BE2C (cell line): ENCODE measurements at regions not wholly inside any gene's neighbourhood (a gene's known extent, or its start where the extent isn't known, plus 50 kb on each side); places are given as distances from the start of the nearest gene placed in this dataset.
"Not testable (repeated sequence)": the region's sequence is repeated elsewhere in the genome, so short reads cannot be mapped to it uniquely, and the experiment has no call there.

Experiments used
- DNase-seq: peaks from one replicate; pipeline ENCODE4 v3.0.0-alpha.2; 2020
- H3K27me3 ChIP-seq: fragments of 250-450 bp; sonication (Bioruptor Pico); 2 replicates; pipeline ENCODE4 v1.5.1; 2020; ENCODE audit warnings: mild to moderate bottlenecking
- H3K36me3 ChIP-seq: fragments of 250-450 bp; sonication (Bioruptor Pico); 2 replicates; pipeline ENCODE4 v1.5.1; 2020; ENCODE audit warnings: mild to moderate bottlenecking
- H3K4me1 ChIP-seq: fragments of 250-450 bp; sonication (Bioruptor Pico); 2 replicates; pipeline ENCODE4 v1.5.1; 2020
- H3K4me3 ChIP-seq: 2 replicates; pipeline ENCODE4 v1.5.1; 2011; ENCODE audit warnings: low read depth, low read length
- H3K9me3 ChIP-seq: fragments of 250-450 bp; sonication (Bioruptor Pico); 2 replicates; pipeline ENCODE4 v1.5.1; 2020
- TF ChIP-seq, protein P1 (sequence below): IDR thresholded peaks from 2 replicates; pipeline ENCODE4 v1.5.1; 2012; ENCODE audit warnings: mild to moderate bottlenecking, low read depth, low read length

DNA sequence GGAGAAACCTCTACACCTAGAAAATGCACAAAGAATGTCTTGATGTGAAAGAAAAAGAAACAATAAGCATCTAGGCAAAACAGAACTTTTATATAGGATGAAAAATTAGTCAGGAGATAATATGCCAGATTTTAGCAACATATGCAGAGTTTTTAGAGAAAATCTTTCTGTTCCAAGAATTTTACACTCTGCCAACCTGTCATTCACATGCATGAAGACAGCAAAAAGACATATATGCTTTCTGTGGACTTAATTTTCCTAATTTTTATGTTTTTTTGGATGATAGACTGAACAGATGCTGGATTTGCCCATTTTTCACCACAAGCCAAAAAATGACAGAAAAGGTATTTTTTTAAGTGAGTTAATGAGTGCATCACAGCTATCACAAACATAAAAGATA, 637.3 kb downstream of the TRIB2 start:
- TF ChIP-seq, protein P1, sequence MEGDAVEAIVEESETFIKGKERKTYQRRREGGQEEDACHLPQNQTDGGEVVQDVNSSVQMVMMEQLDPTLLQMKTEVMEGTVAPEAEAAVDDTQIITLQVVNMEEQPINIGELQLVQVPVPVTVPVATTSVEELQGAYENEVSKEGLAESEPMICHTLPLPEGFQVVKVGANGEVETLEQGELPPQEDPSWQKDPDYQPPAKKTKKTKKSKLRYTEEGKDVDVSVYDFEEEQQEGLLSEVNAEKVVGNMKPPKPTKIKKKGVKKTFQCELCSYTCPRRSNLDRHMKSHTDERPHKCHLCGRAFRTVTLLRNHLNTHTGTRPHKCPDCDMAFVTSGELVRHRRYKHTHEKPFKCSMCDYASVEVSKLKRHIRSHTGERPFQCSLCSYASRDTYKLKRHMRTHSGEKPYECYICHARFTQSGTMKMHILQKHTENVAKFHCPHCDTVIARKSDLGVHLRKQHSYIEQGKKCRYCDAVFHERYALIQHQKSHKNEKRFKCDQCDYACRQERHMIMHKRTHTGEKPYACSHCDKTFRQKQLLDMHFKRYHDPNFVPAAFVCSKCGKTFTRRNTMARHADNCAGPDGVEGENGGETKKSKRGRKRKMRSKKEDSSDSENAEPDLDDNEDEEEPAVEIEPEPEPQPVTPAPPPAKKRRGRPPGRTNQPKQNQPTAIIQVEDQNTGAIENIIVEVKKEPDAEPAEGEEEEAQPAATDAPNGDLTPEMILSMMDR = no peak
- H3K9me3 ChIP-seq = no peaks in the 10 kb centered on the region
- H3K36me3 ChIP-seq = no peaks in the 10 kb centered on the region
- H3K4me1 ChIP-seq = no peaks in the 10 kb centered on the region
- no peak for DNase-seq
- no peaks in the 10 kb centered on the region for H3K27me3 ChIP-seq
- H3K4me3 ChIP-seq = no peak overlapping the region

DNA sequence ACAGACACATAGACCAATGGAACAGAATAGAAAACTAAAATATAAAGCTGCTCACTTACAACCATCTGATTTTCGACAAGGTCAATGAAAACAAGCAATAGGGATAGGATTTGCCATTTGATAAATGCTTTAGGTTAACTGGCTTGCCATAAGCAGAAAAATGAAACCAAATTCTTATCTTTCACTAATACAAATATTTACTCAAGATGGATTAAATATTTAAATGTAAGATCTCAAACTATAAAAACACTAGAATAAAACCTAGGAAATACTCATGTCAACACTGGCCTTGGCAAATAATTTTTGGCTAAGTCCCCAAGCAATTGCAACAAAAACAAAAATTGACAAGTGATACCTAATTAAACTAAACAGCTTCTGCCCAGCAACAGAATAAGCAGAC, 665.2 kb downstream of the TRIB2 start:
- H3K27me3 ChIP-seq, H3K36me3 ChIP-seq, H3K9me3 ChIP-seq, H3K4me3 ChIP-seq, DNase-seq, H3K4me1 ChIP-seq: not testable (repeated sequence)

DNA sequence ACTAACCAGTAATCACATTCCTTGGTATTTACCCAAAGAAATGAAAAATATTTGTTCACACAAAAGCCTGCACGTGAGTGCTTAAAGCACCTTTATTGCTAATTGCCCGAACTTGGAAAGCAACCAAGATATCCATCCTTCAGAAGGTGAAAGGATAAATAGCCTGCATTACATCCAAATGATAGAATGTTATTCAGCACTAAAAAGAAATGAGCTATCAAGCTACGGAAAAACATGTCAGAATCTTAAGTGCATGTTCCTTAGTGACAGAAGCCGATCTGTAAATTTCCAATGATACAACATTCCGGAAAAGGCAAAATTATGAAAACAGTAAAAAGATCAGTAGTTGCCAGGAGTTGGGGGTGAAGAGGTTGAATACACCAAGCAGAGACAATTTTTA, 672.4 kb downstream of the TRIB2 start:
- H3K4me3 ChIP-seq, H3K36me3 ChIP-seq, DNase-seq, H3K4me1 ChIP-seq, H3K27me3 ChIP-seq, H3K9me3 ChIP-seq: not testable (repeated sequence)

DNA sequence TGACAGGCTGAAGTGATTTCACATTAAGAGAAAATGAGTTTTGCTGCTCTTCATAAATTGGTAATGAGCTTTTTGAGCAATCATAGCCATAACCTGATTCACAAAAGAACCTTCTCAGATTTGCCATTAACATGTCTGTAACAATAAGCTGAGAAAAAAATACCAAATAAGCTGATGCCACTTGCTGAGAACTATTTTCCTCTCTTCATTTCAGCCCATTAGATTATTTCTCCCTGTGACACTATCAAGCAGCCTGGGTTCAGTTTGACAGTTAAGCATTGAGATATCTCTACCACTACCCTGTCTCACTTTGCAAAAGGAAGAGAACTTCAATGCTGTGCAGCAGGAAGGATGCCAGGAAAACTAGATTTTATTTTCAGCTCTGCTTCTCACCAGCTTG, 673.9 kb downstream of the TRIB2 start:
- H3K4me1 ChIP-seq = no peaks in the 10 kb centered on the region
- no peaks in the 10 kb centered on the region for H3K27me3 ChIP-seq
- no peak overlapping the region for H3K4me3 ChIP-seq
- no peak for DNase-seq
- no peaks in the 10 kb centered on the region for H3K36me3 ChIP-seq
- H3K9me3 ChIP-seq = no peaks in the 10 kb centered on the region
- TF ChIP-seq, protein P1 = no peak

- no peak overlapping the region for H3K4me3 ChIP-seq
- TF ChIP-seq, protein P1 = no peak
- H3K9me3 ChIP-seq = no peaks in the 10 kb centered on the region
- H3K4me1 ChIP-seq = no peaks in the 10 kb centered on the region
- H3K27me3 ChIP-seq = no peaks in the 10 kb centered on the region
- no peak for DNase-seq
- H3K36me3 ChIP-seq = no peaks in the 10 kb centered on the region
These were observed 684.6 kb downstream of the TRIB2 start for GRCh38 chr2:13401312-13401711.

DNA sequence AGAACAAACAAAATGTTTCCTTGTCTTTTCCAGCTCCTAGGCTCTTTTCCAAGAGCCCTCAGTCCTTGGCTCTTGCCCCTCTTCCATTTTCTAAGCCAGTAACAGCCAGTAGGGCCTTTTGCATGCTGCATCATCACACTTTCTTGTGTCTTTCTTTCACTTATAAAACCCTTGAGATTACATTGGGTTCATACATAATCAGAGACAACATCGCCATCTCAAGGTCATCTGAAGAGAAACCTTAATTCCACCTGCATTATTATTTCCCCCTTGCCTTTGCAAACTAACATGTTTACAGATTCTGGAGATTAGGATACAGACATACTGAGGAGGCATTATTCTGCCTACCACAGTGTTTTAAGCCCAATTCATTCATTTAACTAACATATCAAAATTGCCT, 697.3 kb downstream of the TRIB2 start:
- H3K36me3 ChIP-seq = no peaks in the 10 kb centered on the region
- no peak for DNase-seq
- H3K4me1 ChIP-seq = peaks cover 12% of the 10 kb centered on the region
- H3K27me3 ChIP-seq = no peaks in the 10 kb centered on the region
- H3K4me3 ChIP-seq = no peak overlapping the region
- TF ChIP-seq, protein P1 = peak; percentile 22; the same call in 1 of the 2 replicates
- no peaks in the 10 kb centered on the region for H3K9me3 ChIP-seq

- Histone ChIP-seq H3K4me1 (peaks cover 12% of the 10 kb centered on the region), H3K27me3 (no peaks in the 10 kb centered on the region), H3K4me3 (no peak overlapping the region), H3K36me3 (no peaks in the 10 kb centered on the region), H3K9me3 (no peaks in the 10 kb centered on the region)
- peak; percentile 79 for DNase-seq
- TF ChIP-seq, protein P1 = 0 out of 2 replicates have a peak, but pooled peaks have one; percentile 12
These were observed 698.2 kb downstream of the TRIB2 start for GRCh38 chr2:13414897-13415296.
